Heart left ventricle (tissue), 13 donors: ENCODE measurements at regions not wholly inside any gene's neighbourhood (a gene's known extent, or its start where the extent isn't known, plus 50 kb on each side); places are given as distances from the start of the nearest gene placed in this dataset.

Source experiments
- CTCF ChIP-seq, 12 donors: fragments of 200-600 bp; sonication (generic) in 4 of 12; IDR thresholded peaks; one replicate each; pipeline versions ENCODE4 v1.5.0 to v1.8.0; 2018 to 2022; ENCODE audit warnings: antibody characterized with exemption in 12 of 12, mild to moderate bottlenecking in 5 of 12
- POLR2A ChIP-seq, 2 donors: fragments of 450-650 bp; IDR thresholded peaks; one replicate each; pipeline ENCODE4 v1.6.1; 2017; ENCODE audit warnings: antibody characterized with exemption in 2 of 2, mild to moderate bottlenecking in 2 of 2, moderate library complexity in 2 of 2
- donor health status: ischemic (EF 13 %, LVEDD 7.1; RV severe dilation, severe dysfunction).
- donor health status: DM: no; HTN: yes; CAD: no.
- donor health status: DM: no; HTN: no; CAD: no.
- donor health status: ischemic (EF 25% LVEDD 6.9; RV normal size, moderate dysfunction).
- donor health status: ischemic (EF 25% LVEDD 5.7; RV mildly dilated, moderate dysfunction).
- donor health status: ischemic (EF 35%, LVEDD 5.7; RV mildly dilated, moderate dysfunction).
- donor health status: nonischemic (EF 11% LVEDD 7.7; RV severe dilation, severe dysfunction).
- donor health status: DM: yes; HTN: yes; CAD: no.
- donor health status: PGD.
- donor health status: ischemic (EF 29% LVEDD 5.4; RV normal size, mild dysfunction).
- donor health status: nonischemic (EF 23%, LVEDD 6.1; RV moderate dilation, normal function).

GRCh38 chr5:4720831-4721230 lies 419.3 kb upstream of the ADAMTS16 start:
- TF ChIP-seq CTCF (IDR thresholded peaks at IDR 0.05) (no peak), POLR2A (IDR thresholded peaks at IDR 0.05) (no peak)
